H1 (cell line): ENCODE measurements at regions not wholly inside any gene's neighbourhood (a gene's known extent, or its start where the extent isn't known, plus 50 kb on each side); places are given as distances from the start of the nearest gene placed in this dataset.

Experiments used
- CTCF ChIA-PET: fragments of 300-600 bp; sonication (Branson Sonifier 250); formaldehyde crosslinking; loops from one replicate; lab custom pipeline; 2021; ENCODE audit not compliant: partially characterized antibody; lab: Charles Lee
- POLR2A ChIA-PET: fragments of 300-600 bp; sonication (Branson Sonifier 250); formaldehyde crosslinking; loops from one replicate; lab custom pipeline; 2021; ENCODE audit warnings: inconsistent platforms; ENCODE audit not compliant: partially characterized antibody; lab: Charles Lee
- DNase-seq, 2 experiments: peaks; one replicate each; pipeline versions ENCODE4 v3.0.0 to v3.0.0-alpha.2; 2010 to 2022; ENCODE audit warnings: low spot score in 2 of 2, low read depth in 1 of 2, mixed read lengths in 1 of 2
- FAIRE-seq: peaks from 2 replicates; lab custom pipeline; 2011; peaks lifted over from hg19 to GRCh38; lab: Jason Lieb, UNC
- H2AFZ ChIP-seq: 2 replicates; pipeline ENCODE4 v1.8.1; 2012; ENCODE audit warnings: low read length, inconsistent platforms
- H2AK5ac ChIP-seq: 2 replicates; pipeline ENCODE4 v1.6.1; 2013; ENCODE audit warnings: low read depth, low read length
- H2BK120ac ChIP-seq: replicated peaks from 2 replicates; pipeline ENCODE3; 2013; ENCODE audit warnings: low read depth, low read length, inconsistent platforms
- H2BK12ac ChIP-seq: 2 replicates; pipeline ENCODE4 v1.6.1; 2013; ENCODE audit warnings: low read depth, low read length
- H2BK15ac ChIP-seq: 2 replicates; pipeline ENCODE4 v1.6.1; 2013; ENCODE audit warnings: low read length
- H2BK20ac ChIP-seq: 2 replicates; pipeline ENCODE4 v1.6.1; 2013; ENCODE audit warnings: low read length
- H2BK5ac ChIP-seq: 2 replicates; pipeline ENCODE4 v1.6.1; 2013; ENCODE audit warnings: low read depth, low read length
- H3K14ac ChIP-seq: 2 replicates; pipeline ENCODE4 v1.6.1; 2013; ENCODE audit warnings: inconsistent platforms; ENCODE audit not compliant: insufficient read length
- H3K18ac ChIP-seq: 2 replicates; pipeline ENCODE4 v1.6.1; 2013; ENCODE audit warnings: low read length; ENCODE audit errors: extremely low read depth
- H3K23ac ChIP-seq: 2 replicates; pipeline ENCODE4 v1.6.1; 2013; ENCODE audit warnings: inconsistent platforms; ENCODE audit not compliant: insufficient read length
- H3K23me2 ChIP-seq: 2 replicates; pipeline ENCODE4 v1.6.1; 2013; ENCODE audit warnings: low read depth, low read length
- H3K27ac ChIP-seq: 2 replicates; pipeline ENCODE4 v1.6.1; 2011; ENCODE audit warnings: low read depth, low read length, inconsistent platforms
- H3K27me3 ChIP-seq, 4 experiments: replicated peaks in 1 of 4; 1 replicate in 1 of 4; 2 replicates in 3 of 4; pipeline versions ENCODE4 v1.6.1 to v1.8.1; 2011 to 2013; ENCODE audit warnings: low read length in 3 of 4, mild to moderate bottlenecking in 3 of 4, inconsistent platforms in 2 of 4, mixed read lengths in 2 of 4, moderate library complexity in 1 of 4; ENCODE audit not compliant: control insufficient read depth in 3 of 4, insufficient read depth in 3 of 4; ENCODE audit errors: extremely low read depth in 1 of 4
- H3K36me3 ChIP-seq, 4 experiments: 2 replicates each; pipeline versions ENCODE4 v1.6.1 to v1.8.1; 2011 to 2013; ENCODE audit warnings: mild to moderate bottlenecking in 4 of 4, low read length in 3 of 4, moderate library complexity in 2 of 4, control low read depth in 1 of 4, inconsistent platforms in 1 of 4; ENCODE audit not compliant: insufficient read depth in 4 of 4, control insufficient read depth in 2 of 4
- H3K4ac ChIP-seq: replicated peaks from 2 replicates; pipeline ENCODE3; 2013; ENCODE audit warnings: low read length, low read depth, mixed read lengths, inconsistent platforms; ENCODE audit not compliant: insufficient read length
- H3K4me1 ChIP-seq, 4 experiments: replicated peaks in 1 of 4; 1 replicate in 1 of 4; 2 replicates in 3 of 4; pipeline versions ENCODE4 v1.6.1 to v1.8.1; 2011 to 2013; ENCODE audit warnings: low read length in 3 of 4, inconsistent platforms in 2 of 4, mixed read lengths in 1 of 4; ENCODE audit not compliant: insufficient read depth in 4 of 4, control insufficient read depth in 3 of 4
- H3K4me2 ChIP-seq, 2 experiments: 2 replicates each; pipeline versions ENCODE4 v1.6.1 to v1.8.1; 2011 to 2013; ENCODE audit warnings: low read depth in 2 of 2, low read length in 2 of 2, control low read depth in 1 of 2, inconsistent platforms in 1 of 2, mild to moderate bottlenecking in 1 of 2; ENCODE audit not compliant: insufficient read depth in 1 of 2
- H3K4me3 ChIP-seq, 4 experiments: fragments of 200-600, 300-600 bp in 1 of 4; sonication (generic), shearing (Covaris generic), sonication (Bioruptor Twin) in 1 of 4; 2 replicates each; pipeline versions ENCODE4 v1.5.1 to v1.8.1; 2011 to 2016; ENCODE audit warnings: low read length in 4 of 4, low read depth in 3 of 4, control low read depth in 2 of 4, inconsistent platforms in 2 of 4, mild to moderate bottlenecking in 2 of 4, mixed read lengths in 1 of 4, moderate library complexity in 1 of 4; ENCODE audit not compliant: insufficient read depth in 2 of 4; ENCODE audit errors: extremely low read depth in 1 of 4
- H3K56ac ChIP-seq: replicated peaks from 2 replicates; pipeline ENCODE3; 2013; ENCODE audit warnings: low read depth, mild to moderate bottlenecking, mixed read lengths, low read length, inconsistent platforms; ENCODE audit not compliant: insufficient read length
- H3K79me1 ChIP-seq: 2 replicates; pipeline ENCODE4 v1.6.1; 2013; ENCODE audit warnings: low read depth, low read length, control low read depth
- H3K79me2 ChIP-seq, 2 experiments: 2 replicates each; pipeline versions ENCODE4 v1.6.1 to v1.8.1; 2012 to 2013; ENCODE audit warnings: low read length in 2 of 2, mild to moderate bottlenecking in 2 of 2, inconsistent platforms in 1 of 2; ENCODE audit not compliant: insufficient read depth in 2 of 2, control insufficient read depth in 1 of 2
- H3K9ac ChIP-seq, 4 experiments: replicated peaks in 1 of 4; 1 replicate in 1 of 4; 2 replicates in 3 of 4; pipeline versions ENCODE4 v1.6.1 to v1.8.1; 2011 to 2013; ENCODE audit warnings: low read depth in 3 of 4, low read length in 3 of 4, control low read depth in 2 of 4, mild to moderate bottlenecking in 2 of 4, moderate library complexity in 2 of 4, inconsistent platforms in 1 of 4; ENCODE audit errors: extremely low read depth in 1 of 4
- H3K9me3 ChIP-seq, 2 experiments: 2 replicates each; pipeline versions ENCODE4 v1.6.1 to v1.8.1; 2012 to 2013; ENCODE audit warnings: mild to moderate bottlenecking in 2 of 2, moderate library complexity in 2 of 2, control low read depth in 1 of 2, inconsistent platforms in 1 of 2, low read depth in 1 of 2, low read length in 1 of 2, mixed read lengths in 1 of 2; ENCODE audit not compliant: insufficient read depth in 2 of 2
- H4K20me1 ChIP-seq, 2 experiments: replicated peaks in 1 of 2; 2 replicates each; pipeline versions ENCODE3 to v1.8.1; 2011 to 2013; ENCODE audit warnings: inconsistent platforms in 2 of 2, low read length in 2 of 2, mild to moderate bottlenecking in 1 of 2; ENCODE audit not compliant: insufficient read depth in 2 of 2, control insufficient read depth in 1 of 2
- H4K5ac ChIP-seq: 2 replicates; pipeline ENCODE4 v1.6.1; 2013; ENCODE audit warnings: low read length, low read depth, mixed read lengths, inconsistent platforms; ENCODE audit not compliant: insufficient read length
- H4K8ac ChIP-seq: 2 replicates; pipeline ENCODE4 v1.8.0; 2013; ENCODE audit warnings: mild to moderate bottlenecking, moderate library complexity, low read length, inconsistent platforms; ENCODE audit not compliant: insufficient read depth; ENCODE audit errors: extremely low read depth
- H4K91ac ChIP-seq: replicated peaks from 2 replicates; pipeline ENCODE3; 2013; ENCODE audit warnings: low read length, mixed read lengths, inconsistent platforms; ENCODE audit not compliant: insufficient read length
- BACH1 ChIP-seq: IDR thresholded peaks from 2 replicates; pipeline ENCODE4 v1.6.1; 2012; ENCODE audit warnings: low read length, improper control_type of control experiment
- CHD2 ChIP-seq: IDR thresholded peaks from 2 replicates; pipeline ENCODE4 v1.6.1; 2012; ENCODE audit warnings: low read length, improper control_type of control experiment
- CREB1 ChIP-seq: IDR thresholded peaks from 2 replicates; pipeline ENCODE4 v1.6.1; 2012; ENCODE audit warnings: inconsistent platforms
- EGR1 ChIP-seq: IDR thresholded peaks from 2 replicates; pipeline ENCODE4 v1.6.1; 2011; ENCODE audit warnings: low read depth, low read length, borderline replicate concordance
- EZH2 ChIP-seq: fragments of 200-600 bp; sonication (generic); IDR thresholded peaks from 2 replicates; pipeline ENCODE4 v1.7.1; 2012; ENCODE audit warnings: low read depth, mild to moderate bottlenecking, moderate library complexity, low read length, inconsistent platforms; ENCODE audit not compliant: severe bottlenecking
- GABPA ChIP-seq: IDR thresholded peaks from 2 replicates; pipeline ENCODE4 v1.6.1; 2011; ENCODE audit warnings: mild to moderate bottlenecking, low read length, moderate library complexity, borderline replicate concordance; ENCODE audit not compliant: insufficient read depth
- JUND ChIP-seq: IDR thresholded peaks from 2 replicates; pipeline ENCODE4 v1.6.1; 2011; ENCODE audit warnings: mild to moderate bottlenecking, improper control_type of control experiment, low read length
- KDM1A ChIP-seq: fragments of 200-600, 300-600 bp; sonication (generic); IDR thresholded peaks from 2 replicates; pipeline ENCODE4 v1.7.1; 2016; ENCODE audit warnings: mild to moderate bottlenecking, low read length, borderline replicate concordance
- KDM5A ChIP-seq: fragments of 200-600 bp; IDR thresholded peaks from 2 replicates; pipeline ENCODE4 v1.7.1; 2012; ENCODE audit warnings: mild to moderate bottlenecking, low read length, inconsistent platforms, mixed read lengths
- PHF8 ChIP-seq: fragments of 200-600 bp; sonication (generic); conservative IDR thresholded peaks from 2 replicates; pipeline ENCODE4 v1.7.1; 2012; ENCODE audit warnings: low read depth, mild to moderate bottlenecking, inconsistent platforms, low read length, moderate library complexity
- POLR2A ChIP-seq, 2 experiments: IDR thresholded peaks; 1 replicate in 1 of 2; 2 replicates in 1 of 2; pipeline ENCODE4 v1.6.1; 2011; ENCODE audit warnings: low read depth in 2 of 2, low read length in 2 of 2, mild to moderate bottlenecking in 2 of 2; ENCODE audit errors: control extremely low read depth in 1 of 2
- RFX5 ChIP-seq: IDR thresholded peaks from 2 replicates; pipeline ENCODE4 v1.6.1; 2011; ENCODE audit warnings: low read depth, low read length, improper control_type of control experiment, borderline replicate concordance
- RNF2 ChIP-seq: fragments of 200-900, 300-1000 bp; sonication (generic); IDR thresholded peaks from 2 replicates; pipeline ENCODE4 v1.7.1; 2016; ENCODE audit warnings: borderline replicate concordance, low read depth, mild to moderate bottlenecking, antibody characterized with exemption, low read length; ENCODE audit not compliant: poor library complexity, severe bottlenecking; ENCODE audit errors: missing control alignments
- RXRA ChIP-seq: IDR thresholded peaks from 2 replicates; pipeline ENCODE4 v1.6.1; 2011; ENCODE audit warnings: low read depth, mild to moderate bottlenecking, low read length, moderate library complexity; ENCODE audit not compliant: insufficient read depth
- TBP ChIP-seq: IDR thresholded peaks from 2 replicates; pipeline ENCODE4 v1.6.1; 2011; ENCODE audit warnings: low read depth, low read length, improper control_type of control experiment

- Histone ChIP-seq H3K4ac (no peak overlapping the region), H2BK20ac (no peak overlapping the region), H3K36me3 (no peaks in the 10 kb centered on the region), H3K56ac (no peak overlapping the region), H2BK120ac (no peak overlapping the region), H2BK15ac (no peak overlapping the region), H3K18ac (no peak overlapping the region), H2AK5ac (no peak overlapping the region), H3K4me3 (no peak overlapping the region), H3K4me2 (no peak overlapping the region), H3K79me2 (no peaks in the 10 kb centered on the region), H3K27ac (no peak overlapping the region), H3K4me1 (no peaks in the 10 kb centered on the region), H2BK12ac (no peak overlapping the region), H3K14ac (no peak overlapping the region), H3K9ac (no peak overlapping the region), H4K5ac (no peak overlapping the region), H3K27me3 (no peaks in the 10 kb centered on the region), H4K8ac (no peak overlapping the region), H3K79me1 (no peaks in the 10 kb centered on the region), H4K91ac (no peak overlapping the region)
- ChIA-PET POLR2A (no interaction called here), CTCF (interaction anchor here (0.5 to 1.2 kb wide), 2 partner anchors 8 to 129 kb away, joined by 3 to 4 read pairs; no protein-coding TSS in a partner anchor)
- FAIRE-seq, result no peak
- DNase-seq, result no peak
- TF ChIP-seq CHD2, result no peak
- no peak for TF ChIP-seq TBP
- no peak for TF ChIP-seq RNF2
- no peak for TF ChIP-seq BACH1
- TF ChIP-seq RFX5, result no peak
- TF ChIP-seq KDM5A, result no peak
- TF ChIP-seq JUND, result no peak
- no peak for TF ChIP-seq EGR1
- TF ChIP-seq EZH2, result no peak
- TF ChIP-seq RXRA, result no peak
- TF ChIP-seq POLR2A (IDR thresholded peaks at IDR 0.05; ENCODE audit: control extremely low read depth in 1 of 2, low read depth in 2 of 2, low read length in 2 of 2), result no peak
- no peak for TF ChIP-seq PHF8
- no peak for TF ChIP-seq KDM1A
- no peak for TF ChIP-seq GABPA
- TF ChIP-seq CREB1, result no peak
- TF ChIP-seq, all 59 proteins: peak for 0
- Histone ChIP-seq H4K20me1 (no peaks in the 10 kb centered on the region), H3K23me2 (no peaks in the 10 kb centered on the region), H3K9me3 (no peaks in the 10 kb centered on the region), H3K23ac (no peak overlapping the region), H2AFZ (no peak overlapping the region), H2BK5ac (no peak overlapping the region)
These were observed 193.1 kb upstream of the ADAMTS9 start for GRCh38 chr3:64880916-64881315.
